ENCODE measurements at regions not wholly inside any gene's neighbourhood (a gene's known extent, or its start where the extent isn't known, plus 50 kb on each side); places are given as distances from the start of the nearest gene placed in this dataset.
A peak's percentile ranks its signal among the peaks of the same experiment; 100 is the strongest.

DNA sequence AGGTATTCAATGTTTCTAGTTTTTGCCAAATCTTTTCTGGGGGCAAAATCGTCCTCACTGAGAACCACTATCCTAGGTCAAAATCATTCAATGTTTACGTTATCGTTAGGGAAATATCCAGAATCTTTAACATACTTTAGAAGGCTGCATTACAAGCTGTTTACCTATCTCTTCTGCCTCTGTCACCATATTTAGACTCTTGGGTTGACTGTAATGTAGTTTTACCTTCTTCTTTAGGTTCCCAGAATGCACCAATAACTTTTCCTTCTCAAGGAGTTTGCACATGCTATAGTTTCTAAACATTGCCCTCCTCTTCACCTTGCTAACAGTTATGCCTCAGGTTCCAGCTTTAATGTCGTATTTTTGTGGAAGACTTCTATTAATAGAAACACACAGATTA, 1185.5 kb upstream of the ADGRB3 start:
- BruUV-seq (replicated peaks) = no TSS peak
- Histone ChIP-seq H3K4me3 (no peak overlapping the region), H3K9ac (ENCODE audit: insufficient read depth in 1 of 2, low read depth in 2 of 2, low read length in 2 of 2) (no peak overlapping the region), H3K27me3 (ENCODE audit: control insufficient read depth in 2 of 2, insufficient read depth in 2 of 2, low read length in 2 of 2) (no peaks in the 10 kb centered on the region), H3K9me3 (replicated peaks; ENCODE audit: control insufficient read depth, insufficient read depth, low read depth, low read length) (no peaks in the 10 kb centered on the region), H3K4me1 (replicated peaks in 1 of 2; ENCODE audit: control insufficient read depth in 2 of 2, insufficient read depth in 2 of 2, low read length in 2 of 2) (no peaks in the 10 kb centered on the region), H3K79me2 (ENCODE audit: control insufficient read depth, insufficient read depth, low read length) (no peaks in the 10 kb centered on the region), H3K4me2 (ENCODE audit: insufficient read depth, low read length) (no peak overlapping the region), H3K9me1 (ENCODE audit: control insufficient read depth, insufficient read depth, low read length) (no peaks in the 10 kb centered on the region), H2AFZ (ENCODE audit: low read depth, low read length) (peak overlapping the region; percentile 58; the same call in 1 of the 2 replicates), H3K36me3 (ENCODE audit: control insufficient read depth, insufficient read depth, low read length) (no peaks in the 10 kb centered on the region), H4K20me1 (replicated peaks; ENCODE audit: control insufficient read depth, insufficient read depth, low read length) (no peaks in the 10 kb centered on the region), H3K27ac (ENCODE audit: extremely low read depth, low read depth, low read length) (no peak overlapping the region)
- CTCF ChIA-PET (ENCODE audit: low intra/inter-chr PET ratio) = no interaction called here
- intact Hi-C loops (cut with micrococcal nuclease) = no loop called here
- 3% methylated on average over 4 of the region's 4 CpGs for WGBS (ENCODE audit: insufficient coverage, low coverage, missing lambda C conversion rate)
- no peak for TF ChIP-seq ZNF311 (CRISPR knock-in tag; IDR thresholded peaks at IDR 0.05)
- TF ChIP-seq PHF20 (IDR thresholded peaks at IDR 0.05; ENCODE audit: partially characterized antibody) = no peak
- TF ChIP-seq, protein P1, sequence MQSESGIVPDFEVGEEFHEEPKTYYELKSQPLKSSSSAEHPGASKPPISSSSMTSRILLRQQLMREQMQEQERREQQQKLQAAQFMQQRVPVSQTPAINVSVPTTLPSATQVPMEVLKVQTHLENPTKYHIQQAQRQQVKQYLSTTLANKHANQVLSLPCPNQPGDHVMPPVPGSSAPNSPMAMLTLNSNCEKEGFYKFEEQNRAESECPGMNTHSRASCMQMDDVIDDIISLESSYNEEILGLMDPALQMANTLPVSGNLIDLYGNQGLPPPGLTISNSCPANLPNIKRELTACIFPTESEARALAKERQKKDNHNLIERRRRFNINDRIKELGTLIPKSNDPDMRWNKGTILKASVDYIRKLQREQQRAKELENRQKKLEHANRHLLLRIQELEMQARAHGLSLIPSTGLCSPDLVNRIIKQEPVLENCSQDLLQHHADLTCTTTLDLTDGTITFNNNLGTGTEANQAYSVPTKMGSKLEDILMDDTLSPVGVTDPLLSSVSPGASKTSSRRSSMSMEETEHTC (IDR thresholded peaks at IDR 0.05) = no peak
- no peak for TF ChIP-seq STAG1 (CRISPR knock-in tag; IDR thresholded peaks at IDR 0.05; ENCODE audit: borderline replicate concordance)
- TF ChIP-seq JUNB (CRISPR knock-in tag; conservative IDR thresholded peaks at IDR 0.05) = no peak
- no peak for TF ChIP-seq PURB (CRISPR knock-in tag; IDR thresholded peaks at IDR 0.05; ENCODE audit: low read depth)
- TF ChIP-seq POLR2A (conservative IDR thresholded peaks at IDR 0.05) = no peak
- TF ChIP-seq, protein P2, sequence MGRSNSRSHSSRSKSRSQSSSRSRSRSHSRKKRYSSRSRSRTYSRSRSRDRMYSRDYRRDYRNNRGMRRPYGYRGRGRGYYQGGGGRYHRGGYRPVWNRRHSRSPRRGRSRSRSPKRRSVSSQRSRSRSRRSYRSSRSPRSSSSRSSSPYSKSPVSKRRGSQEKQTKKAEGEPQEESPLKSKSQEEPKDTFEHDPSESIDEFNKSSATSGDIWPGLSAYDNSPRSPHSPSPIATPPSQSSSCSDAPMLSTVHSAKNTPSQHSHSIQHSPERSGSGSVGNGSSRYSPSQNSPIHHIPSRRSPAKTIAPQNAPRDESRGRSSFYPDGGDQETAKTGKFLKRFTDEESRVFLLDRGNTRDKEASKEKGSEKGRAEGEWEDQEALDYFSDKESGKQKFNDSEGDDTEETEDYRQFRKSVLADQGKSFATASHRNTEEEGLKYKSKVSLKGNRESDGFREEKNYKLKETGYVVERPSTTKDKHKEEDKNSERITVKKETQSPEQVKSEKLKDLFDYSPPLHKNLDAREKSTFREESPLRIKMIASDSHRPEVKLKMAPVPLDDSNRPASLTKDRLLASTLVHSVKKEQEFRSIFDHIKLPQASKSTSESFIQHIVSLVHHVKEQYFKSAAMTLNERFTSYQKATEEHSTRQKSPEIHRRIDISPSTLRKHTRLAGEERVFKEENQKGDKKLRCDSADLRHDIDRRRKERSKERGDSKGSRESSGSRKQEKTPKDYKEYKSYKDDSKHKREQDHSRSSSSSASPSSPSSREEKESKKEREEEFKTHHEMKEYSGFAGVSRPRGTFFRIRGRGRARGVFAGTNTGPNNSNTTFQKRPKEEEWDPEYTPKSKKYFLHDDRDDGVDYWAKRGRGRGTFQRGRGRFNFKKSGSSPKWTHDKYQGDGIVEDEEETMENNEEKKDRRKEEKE (IDR thresholded peaks at IDR 0.05; ENCODE audit: borderline replicate concordance in 1 of 2, control insufficient read depth in 1 of 2, low read depth in 2 of 2, low read length in 1 of 2) = no peak
- TF ChIP-seq, protein P3, sequence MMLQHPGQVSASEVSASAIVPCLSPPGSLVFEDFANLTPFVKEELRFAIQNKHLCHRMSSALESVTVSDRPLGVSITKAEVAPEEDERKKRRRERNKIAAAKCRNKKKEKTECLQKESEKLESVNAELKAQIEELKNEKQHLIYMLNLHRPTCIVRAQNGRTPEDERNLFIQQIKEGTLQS (IDR thresholded peaks at IDR 0.05) = no peak
- TF ChIP-seq, protein P3 (CRISPR knock-in tag; conservative IDR thresholded peaks at IDR 0.05) = no peak
- TF ChIP-seq BCL6 (CRISPR knock-in tag; IDR thresholded peaks at IDR 0.05) = no peak
- TF ChIP-seq SMARCC2 (IDR thresholded peaks at IDR 0.05; ENCODE audit: low read depth) = no peak
- no peak for TF ChIP-seq SAFB2 (IDR thresholded peaks at IDR 0.05; ENCODE audit: borderline replicate concordance, low read depth, low read length, severe bottlenecking)
- TF ChIP-seq, protein P4, sequence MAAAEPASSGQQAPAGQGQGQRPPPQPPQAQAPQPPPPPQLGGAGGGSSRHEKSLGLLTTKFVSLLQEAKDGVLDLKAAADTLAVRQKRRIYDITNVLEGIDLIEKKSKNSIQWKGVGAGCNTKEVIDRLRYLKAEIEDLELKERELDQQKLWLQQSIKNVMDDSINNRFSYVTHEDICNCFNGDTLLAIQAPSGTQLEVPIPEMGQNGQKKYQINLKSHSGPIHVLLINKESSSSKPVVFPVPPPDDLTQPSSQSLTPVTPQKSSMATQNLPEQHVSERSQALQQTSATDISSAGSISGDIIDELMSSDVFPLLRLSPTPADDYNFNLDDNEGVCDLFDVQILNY (CRISPR knock-in tag; IDR thresholded peaks at IDR 0.05) = no peak
- TF ChIP-seq, protein P5, sequence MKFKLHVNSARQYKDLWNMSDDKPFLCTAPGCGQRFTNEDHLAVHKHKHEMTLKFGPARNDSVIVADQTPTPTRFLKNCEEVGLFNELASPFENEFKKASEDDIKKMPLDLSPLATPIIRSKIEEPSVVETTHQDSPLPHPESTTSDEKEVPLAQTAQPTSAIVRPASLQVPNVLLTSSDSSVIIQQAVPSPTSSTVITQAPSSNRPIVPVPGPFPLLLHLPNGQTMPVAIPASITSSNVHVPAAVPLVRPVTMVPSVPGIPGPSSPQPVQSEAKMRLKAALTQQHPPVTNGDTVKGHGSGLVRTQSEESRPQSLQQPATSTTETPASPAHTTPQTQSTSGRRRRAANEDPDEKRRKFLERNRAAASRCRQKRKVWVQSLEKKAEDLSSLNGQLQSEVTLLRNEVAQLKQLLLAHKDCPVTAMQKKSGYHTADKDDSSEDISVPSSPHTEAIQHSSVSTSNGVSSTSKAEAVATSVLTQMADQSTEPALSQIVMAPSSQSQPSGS (CRISPR knock-in tag; IDR thresholded peaks at IDR 0.05) = no peak
- TF ChIP-seq, protein P6, sequence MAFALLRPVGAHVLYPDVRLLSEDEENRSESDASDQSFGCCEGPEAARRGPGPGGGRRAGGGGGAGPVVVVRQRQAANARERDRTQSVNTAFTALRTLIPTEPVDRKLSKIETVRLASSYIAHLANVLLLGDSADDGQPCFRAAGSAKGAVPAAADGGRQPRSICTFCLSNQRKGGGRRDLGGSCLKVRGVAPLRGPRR (CRISPR knock-in tag; IDR thresholded peaks at IDR 0.05) = no peak
- POLR2A ChIA-PET = no interaction called here
- ATAC-seq (no peak), FAIRE-seq (no peak), DNase-seq (ENCODE audit: extremely low read depth in 1 of 4, low spot score in 3 of 4) (no peak)
- in situ Hi-C loops (cut with MboI) = no loop called here

Measured in K562 (cell line).